ENCODE measurements at regions not wholly inside any gene's neighbourhood (a gene's known extent, or its start where the extent isn't known, plus 50 kb on each side); places are given as distances from the start of the nearest gene placed in this dataset.

- no peak overlapping the region for H3K9ac ChIP-seq (ENCODE audit: insufficient read length, low read depth)
- H3K4me1 ChIP-seq (ENCODE audit: insufficient read depth, insufficient read length), result no peaks in the 10 kb centered on the region
- no peaks in the 10 kb centered on the region for H3K9me3 ChIP-seq (ENCODE audit: insufficient read depth, low read length)
- no peak for DNase-seq (ENCODE audit: low read depth, low spot score)
- no peaks in the 10 kb centered on the region for H3K36me3 ChIP-seq (ENCODE audit: insufficient read depth, insufficient read length, low read length)
- no peaks in the 10 kb centered on the region for H3K27me3 ChIP-seq (ENCODE audit: insufficient read depth, insufficient read length)
- no peak overlapping the region for H3K4me3 ChIP-seq (ENCODE audit: insufficient read length, low read depth)
- TF ChIP-seq SUZ12 (IDR thresholded peaks at IDR 0.05; ENCODE audit: extremely low read depth, insufficient read depth, insufficient read length), result no peak
- no peak for TF ChIP-seq ZNF274 (IDR thresholded peaks at IDR 0.05; ENCODE audit: low read depth, low read length)
- no peak for TF ChIP-seq YY1 (IDR thresholded peaks at IDR 0.05; ENCODE audit: insufficient read depth, insufficient read length)
Observed at GRCh38 chr13:79776531-79777295, 295.8 kb downstream of the NDFIP2 start.

GRCh38 chr13:79775830-79776229, 294.9 kb downstream of the NDFIP2 start:
- H3K36me3 ChIP-seq (ENCODE audit: insufficient read depth, insufficient read length, low read length), result no peaks in the 10 kb centered on the region
- peak; percentile 50 for DNase-seq (ENCODE audit: low read depth, low spot score)
- TF ChIP-seq YY1 (IDR thresholded peaks at IDR 0.05; ENCODE audit: insufficient read depth, insufficient read length) (no peak), ZNF274 (IDR thresholded peaks at IDR 0.05; ENCODE audit: low read depth, low read length) (no peak), SUZ12 (IDR thresholded peaks at IDR 0.05; ENCODE audit: extremely low read depth, insufficient read depth, insufficient read length) (no peak)
- H3K4me3 ChIP-seq (ENCODE audit: insufficient read length, low read depth), result no peak overlapping the region
- no peaks in the 10 kb centered on the region for H3K4me1 ChIP-seq (ENCODE audit: insufficient read depth, insufficient read length)
- no peaks in the 10 kb centered on the region for H3K9me3 ChIP-seq (ENCODE audit: insufficient read depth, low read length)
- no peaks in the 10 kb centered on the region for H3K27me3 ChIP-seq (ENCODE audit: insufficient read depth, insufficient read length)
- H3K9ac ChIP-seq (ENCODE audit: insufficient read length, low read depth), result no peak overlapping the region

GRCh38 chr13:79772811-79773210, 291.9 kb downstream of the NDFIP2 start:
- Histone ChIP-seq H3K9ac (ENCODE audit: insufficient read length, low read depth) (no peak overlapping the region), H3K9me3 (ENCODE audit: insufficient read depth, low read length) (no peaks in the 10 kb centered on the region), H3K27me3 (ENCODE audit: insufficient read depth, insufficient read length) (no peaks in the 10 kb centered on the region), H3K4me3 (ENCODE audit: insufficient read length, low read depth) (no peak overlapping the region), H3K36me3 (ENCODE audit: insufficient read depth, insufficient read length, low read length) (no peaks in the 10 kb centered on the region), H3K4me1 (ENCODE audit: insufficient read depth, insufficient read length) (no peaks in the 10 kb centered on the region)
- TF ChIP-seq YY1 (IDR thresholded peaks at IDR 0.05; ENCODE audit: insufficient read depth, insufficient read length), result no peak
- no peak for DNase-seq (ENCODE audit: low read depth, low spot score)

- Histone ChIP-seq H3K4me1 (ENCODE audit: insufficient read depth, insufficient read length) (no peaks in the 10 kb centered on the region), H3K36me3 (ENCODE audit: insufficient read depth, insufficient read length, low read length) (no peaks in the 10 kb centered on the region), H3K4me3 (ENCODE audit: insufficient read length, low read depth) (no peak overlapping the region), H3K9ac (ENCODE audit: insufficient read length, low read depth) (no peak overlapping the region), H3K9me3 (ENCODE audit: insufficient read depth, low read length) (no peaks in the 10 kb centered on the region), H3K27me3 (ENCODE audit: insufficient read depth, insufficient read length) (no peaks in the 10 kb centered on the region)
- DNase-seq (ENCODE audit: low read depth, low spot score), result no peak
- TF ChIP-seq YY1 (IDR thresholded peaks at IDR 0.05; ENCODE audit: insufficient read depth, insufficient read length), result no peak
- no peak for TF ChIP-seq ZNF274 (IDR thresholded peaks at IDR 0.05; ENCODE audit: low read depth, low read length)
- TF ChIP-seq SUZ12 (IDR thresholded peaks at IDR 0.05; ENCODE audit: extremely low read depth, insufficient read depth, insufficient read length), result no peak
Observed at GRCh38 chr13:79771493-79771892, 290.5 kb downstream of the NDFIP2 start.

GRCh38 chr13:79770056-79770455, 289.1 kb downstream of the NDFIP2 start:
- DNase-seq (ENCODE audit: low read depth, low spot score), result no peak
- Histone ChIP-seq H3K4me1 (ENCODE audit: insufficient read depth, insufficient read length) (no peaks in the 10 kb centered on the region), H3K9me3 (ENCODE audit: insufficient read depth, low read length) (no peaks in the 10 kb centered on the region), H3K36me3 (ENCODE audit: insufficient read depth, insufficient read length, low read length) (no peaks in the 10 kb centered on the region), H3K9ac (ENCODE audit: insufficient read length, low read depth) (no peak overlapping the region), H3K4me3 (ENCODE audit: insufficient read length, low read depth) (no peak overlapping the region), H3K27me3 (ENCODE audit: insufficient read depth, insufficient read length) (no peaks in the 10 kb centered on the region)
- TF ChIP-seq YY1 (IDR thresholded peaks at IDR 0.05; ENCODE audit: insufficient read depth, insufficient read length) (no peak), SUZ12 (IDR thresholded peaks at IDR 0.05; ENCODE audit: extremely low read depth, insufficient read depth, insufficient read length) (no peak), ZNF274 (IDR thresholded peaks at IDR 0.05; ENCODE audit: low read depth, low read length) (no peak)

GRCh38 chr13:79767126-79767525, 286.2 kb downstream of the NDFIP2 start:
- no peaks in the 10 kb centered on the region for H3K4me1 ChIP-seq (ENCODE audit: insufficient read depth, insufficient read length)
- H3K27me3 ChIP-seq (ENCODE audit: insufficient read depth, insufficient read length), result no peaks in the 10 kb centered on the region
- TF ChIP-seq SUZ12 (IDR thresholded peaks at IDR 0.05; ENCODE audit: extremely low read depth, insufficient read depth, insufficient read length), result no peak
- TF ChIP-seq ZNF274 (IDR thresholded peaks at IDR 0.05; ENCODE audit: low read depth, low read length), result no peak
- no peak for TF ChIP-seq YY1 (IDR thresholded peaks at IDR 0.05; ENCODE audit: insufficient read depth, insufficient read length)
- no peaks in the 10 kb centered on the region for H3K36me3 ChIP-seq (ENCODE audit: insufficient read depth, insufficient read length, low read length)
- no peak overlapping the region for H3K9ac ChIP-seq (ENCODE audit: insufficient read length, low read depth)
- DNase-seq (ENCODE audit: low read depth, low spot score), result no peak
- no peak overlapping the region for H3K4me3 ChIP-seq (ENCODE audit: insufficient read length, low read depth)
- no peaks in the 10 kb centered on the region for H3K9me3 ChIP-seq (ENCODE audit: insufficient read depth, low read length)

GRCh38 chr13:79765331-79765730, 284.4 kb downstream of the NDFIP2 start:
- no peak for DNase-seq (ENCODE audit: low read depth, low spot score)
- Histone ChIP-seq H3K4me3 (ENCODE audit: insufficient read length, low read depth) (no peak overlapping the region), H3K9ac (ENCODE audit: insufficient read length, low read depth) (no peak overlapping the region), H3K4me1 (ENCODE audit: insufficient read depth, insufficient read length) (no peaks in the 10 kb centered on the region), H3K9me3 (ENCODE audit: insufficient read depth, low read length) (no peaks in the 10 kb centered on the region), H3K27me3 (ENCODE audit: insufficient read depth, insufficient read length) (no peaks in the 10 kb centered on the region), H3K36me3 (ENCODE audit: insufficient read depth, insufficient read length, low read length) (no peaks in the 10 kb centered on the region)
- TF ChIP-seq SUZ12 (IDR thresholded peaks at IDR 0.05; ENCODE audit: extremely low read depth, insufficient read depth, insufficient read length) (no peak), ZNF274 (IDR thresholded peaks at IDR 0.05; ENCODE audit: low read depth, low read length) (no peak), YY1 (IDR thresholded peaks at IDR 0.05; ENCODE audit: insufficient read depth, insufficient read length) (no peak)
